HepG2 (cell line): ENCODE measurements at regions not wholly inside any gene's neighbourhood (a gene's known extent, or its start where the extent isn't known, plus 50 kb on each side); places are given as distances from the start of the nearest gene placed in this dataset.
A peak's percentile ranks its signal among the peaks of the same experiment; 100 is the strongest.

Source experiments
- ATAC-seq: fragments of 200-7000 bp; cut with Tn5 transposase; 3 replicates; pipeline ENCODE4 v1.9.1; 2020; ENCODE audit warnings: mild to moderate bottlenecking, moderate library complexity
- BruUV-seq: library from RNA; stranded (reverse); fragments of 400-500 nt; replicated peaks from 2 replicates; lab custom pipeline; 2021; lab: Mats Ljungman, UMichigan
- CTCF ChIA-PET: fragments of 300-600 bp; formaldehyde crosslinking; extraction: SDS; loops from one replicate; lab custom pipeline; 2021; ENCODE audit warnings: low total read pairs, inconsistent platforms, low intra/inter-chr PET ratio; lab: Yijun Ruan, JAX
- POLR2A ChIA-PET: fragments of 350-600 bp; sonication (Branson Sonifier 250); formaldehyde crosslinking; loops from one replicate; lab custom pipeline; 2020; ENCODE audit warnings: antibody characterized with exemption, inconsistent platforms; lab: Yijun Ruan, JAX
- DNase-seq: peaks from one replicate; pipeline ENCODE4 v3.0.0-alpha.2; 2015; ENCODE audit warnings: low spot score
- FAIRE-seq: peaks from 3 replicates; lab custom pipeline; 2011; peaks lifted over from hg19 to GRCh38; lab: Jason Lieb, UNC
- H2AFZ ChIP-seq: one replicate; pipeline ENCODE4 v1.6.1; 2011; ENCODE audit warnings: low read length, inconsistent platforms
- H3K27ac ChIP-seq: fragments of 300-600 bp; 3 replicates; pipeline ENCODE4 v1.8.0; 2011; ENCODE audit warnings: mixed run types, mild to moderate bottlenecking, mixed read lengths, low read length, inconsistent platforms; ENCODE audit not compliant: insufficient read depth; ENCODE audit errors: extremely low read length
- H3K27me3 ChIP-seq, 2 experiments: fragments of 200-600 bp in 1 of 2; 2 replicates in 1 of 2; 3 replicates in 1 of 2; pipeline versions ENCODE4 v1.6.0 to v1.8.0; 2011; ENCODE audit warnings: low read length in 2 of 2, mild to moderate bottlenecking in 2 of 2, moderate library complexity in 2 of 2, inconsistent platforms in 1 of 2; ENCODE audit not compliant: insufficient read depth in 2 of 2, control insufficient read depth in 1 of 2
- H3K36me3 ChIP-seq, 2 experiments: fragments of 200-600 bp in 1 of 2; replicated peaks in 1 of 2; 2 replicates in 1 of 2; 3 replicates in 1 of 2; pipeline versions ENCODE4 v1.5.1 to v1.8.0; 2011; ENCODE audit warnings: low read length in 2 of 2, inconsistent platforms in 1 of 2; ENCODE audit not compliant: insufficient read depth in 2 of 2, control insufficient read depth in 1 of 2
- H3K4me1 ChIP-seq: 2 replicates; pipeline ENCODE4 v1.5.1; 2012; ENCODE audit warnings: low read length, inconsistent platforms; ENCODE audit not compliant: insufficient read depth
- H3K4me2 ChIP-seq: 2 replicates; pipeline ENCODE4 v1.6.0; 2011; ENCODE audit warnings: low read depth, low read length, inconsistent platforms
- H3K4me3 ChIP-seq, 3 experiments: fragments of 200-600 bp in 1 of 3; sonication (generic), shearing (Covaris generic) in 1 of 3; replicated peaks in 1 of 3; 2 replicates each; pipeline ENCODE4 v1.5.1; 2011 to 2016; ENCODE audit warnings: low read length in 3 of 3, inconsistent platforms in 2 of 3, low read depth in 2 of 3, mild to moderate bottlenecking in 2 of 3, control low read depth in 1 of 3, mixed read lengths in 1 of 3; ENCODE audit not compliant: insufficient read depth in 1 of 3
- H3K79me2 ChIP-seq: one replicate; pipeline ENCODE4 v1.6.1; 2011; ENCODE audit warnings: low read length, inconsistent platforms; ENCODE audit not compliant: insufficient read depth
- H3K9ac ChIP-seq: 2 replicates; pipeline ENCODE4 v1.6.0; 2011; ENCODE audit warnings: mild to moderate bottlenecking, low read depth, low read length, inconsistent platforms; ENCODE audit not compliant: insufficient read depth
- H3K9me3 ChIP-seq: 2 replicates; pipeline ENCODE4 v1.5.1; 2012; ENCODE audit warnings: mild to moderate bottlenecking, low read length
- H4K20me1 ChIP-seq: 2 replicates; pipeline ENCODE4 v1.6.0; 2011; ENCODE audit warnings: inconsistent platforms, mild to moderate bottlenecking, low read length, moderate library complexity; ENCODE audit not compliant: insufficient read depth
- CEBPG ChIP-seq: IDR thresholded peaks from 2 replicates; pipeline ENCODE4 v1.6.1; 2016
- CHD2 ChIP-seq: IDR thresholded peaks from 2 replicates; pipeline ENCODE4 v1.6.1; 2011; ENCODE audit warnings: low read depth, low read length, improper control_type of control experiment
- ELF4 ChIP-seq: sonication (generic); formaldehyde crosslinking; IDR thresholded peaks from 2 replicates; pipeline ENCODE4 v1.5.0; 2020; ENCODE audit warnings: missing genetic modification reagents, mild to moderate bottlenecking, moderate library complexity, borderline replicate concordance
- FOXA3 ChIP-seq: IDR thresholded peaks from 2 replicates; pipeline ENCODE4 v1.6.1; 2016; ENCODE audit warnings: missing genetic modification reagents, missing compliant biosample characterization
- KDM1A ChIP-seq: IDR thresholded peaks from 2 replicates; pipeline ENCODE4 v1.6.1; 2016; ENCODE audit warnings: missing compliant biosample characterization
- MXD4 ChIP-seq: IDR thresholded peaks from 2 replicates; pipeline ENCODE4 v1.6.1; 2016; ENCODE audit warnings: mild to moderate bottlenecking, missing biosample characterization, missing genetic modification reagents
- MXI1 ChIP-seq: IDR thresholded peaks from 3 replicates; pipeline ENCODE4 v1.6.1; 2012; ENCODE audit warnings: low read depth, low read length, inconsistent platforms, borderline replicate concordance
- SKI ChIP-seq: fragments of 450-650 bp; IDR thresholded peaks from one replicate; pipeline ENCODE4 v1.6.1; 2018; ENCODE audit warnings: mild to moderate bottlenecking; ENCODE audit not compliant: partially characterized antibody
- SRSF9 ChIP-seq: fragments of 200-400 bp; formaldehyde crosslinking; IDR thresholded peaks from 2 replicates; pipeline ENCODE4 v1.6.1; 2018; ENCODE audit warnings: borderline replicate concordance, mild to moderate bottlenecking, low read depth, low read length; ENCODE audit not compliant: insufficient read depth, poor library complexity, severe bottlenecking
- ZBTB40 ChIP-seq, 2 experiments: fragments of 450-650 bp in 1 of 2; sonication (generic) in 1 of 2; formaldehyde crosslinking in 1 of 2; IDR thresholded peaks; 2 replicates each; pipeline versions ENCODE4 v1.6.1 to v1.8.0; 2016 to 2022; ENCODE audit warnings: antibody characterized with exemption in 1 of 2, mild to moderate bottlenecking in 1 of 2, missing genetic modification reagents in 1 of 2
- ZNF740 ChIP-seq: sonication (generic); formaldehyde crosslinking; IDR thresholded peaks from 2 replicates; pipeline ENCODE4 v1.4.0; 2020; ENCODE audit warnings: missing genetic modification reagents
- WGBS: methylation state at CpG from one replicate; pipeline ENCODE4 v1.1.6; 2017; ENCODE audit warnings: low lambda C conversion rate; 5-methylcytosine and 5-hydroxymethylcytosine counted together
- in situ Hi-C: cut with HindIII; loops from 2 replicates; pipeline ENCODE4 v1.10.0; 2017; ENCODE audit warnings: low pct_unique_long_range_greater_than_20kb; ENCODE audit not compliant: extremely low pct_ligation_motif_present
- intact Hi-C: fragments of 100-400 bp; cut with micrococcal nuclease; formaldehyde crosslinking; loops from one replicate; pipeline ENCODE4 v1.10.0; 2022; ENCODE audit not compliant: unreplicated experiment
- TF ChIP-seq, protein P1 (sequence below): sonication (generic); formaldehyde crosslinking; conservative IDR thresholded peaks from 2 replicates; pipeline ENCODE4 v1.5.0; 2020; ENCODE audit warnings: missing genetic modification reagents
- TF ChIP-seq, protein P2 (sequence below): IDR thresholded peaks from 2 replicates; pipeline ENCODE4 v1.6.1; 2016; ENCODE audit warnings: low read depth, control low read depth

GRCh38 chr6:100229512-100229911 lies 235.2 kb downstream of the SIM1 start:
- DNase-seq (no peak), ATAC-seq (no peak), FAIRE-seq (no peak)
- WGBS, result 36% methylated on average over 5 of the region's 5 CpGs
- Histone ChIP-seq H3K9ac (no peak overlapping the region), H3K79me2 (no peaks in the 10 kb centered on the region), H3K36me3 (no peaks in the 10 kb centered on the region), H4K20me1 (no peaks in the 10 kb centered on the region), H3K9me3 (no peaks in the 10 kb centered on the region), H3K4me1 (peaks cover 11% of the 10 kb centered on the region; the same call in 1 of the 2 replicates), H3K27ac (no peak overlapping the region), H3K4me3 (peak overlapping the region in 2 of 3 experiments; percentile 0 to 23; a peak in 1 of 6 replicates), H3K27me3 (no peaks in the 10 kb centered on the region), H2AFZ (no peak overlapping the region), H3K4me2 (peak overlapping the region; percentile 82)
- no TSS peak for BruUV-seq
- in situ Hi-C loops, result no loop called here
- POLR2A ChIA-PET, result interaction anchor here (0.7 kb wide), 1 partner anchor 23 kb away, joined by 3 read pairs; no protein-coding TSS in a partner anchor
- intact Hi-C loops, result no loop called here
- CTCF ChIA-PET, result no interaction called here
- TF ChIP-seq MXD4 (CRISPR knock-in tag) (no peak), SRSF9 (no peak), ZNF740 (CRISPR knock-in tag) (no peak), ZBTB40 (IDR thresholded peaks at IDR 0.05) (peak; percentile 43), ZBTB40 (CRISPR knock-in tag; IDR thresholded peaks at IDR 0.05) (no peak), CHD2 (no peak), MXI1 (no peak), ELF4 (CRISPR knock-in tag) (no peak), SKI (no peak), CEBPG (CRISPR knock-in tag) (no peak), FOXA3 (CRISPR knock-in tag) (peak; percentile 20; the same call in 1 of the 2 replicates), KDM1A (no peak)
- TF ChIP-seq, protein P1, sequence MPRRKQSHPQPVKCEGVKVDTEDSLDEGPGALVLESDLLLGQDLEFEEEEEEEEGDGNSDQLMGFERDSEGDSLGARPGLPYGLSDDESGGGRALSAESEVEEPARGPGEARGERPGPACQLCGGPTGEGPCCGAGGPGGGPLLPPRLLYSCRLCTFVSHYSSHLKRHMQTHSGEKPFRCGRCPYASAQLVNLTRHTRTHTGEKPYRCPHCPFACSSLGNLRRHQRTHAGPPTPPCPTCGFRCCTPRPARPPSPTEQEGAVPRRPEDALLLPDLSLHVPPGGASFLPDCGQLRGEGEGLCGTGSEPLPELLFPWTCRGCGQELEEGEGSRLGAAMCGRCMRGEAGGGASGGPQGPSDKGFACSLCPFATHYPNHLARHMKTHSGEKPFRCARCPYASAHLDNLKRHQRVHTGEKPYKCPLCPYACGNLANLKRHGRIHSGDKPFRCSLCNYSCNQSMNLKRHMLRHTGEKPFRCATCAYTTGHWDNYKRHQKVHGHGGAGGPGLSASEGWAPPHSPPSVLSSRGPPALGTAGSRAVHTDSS, result no peak
- TF ChIP-seq, protein P2, sequence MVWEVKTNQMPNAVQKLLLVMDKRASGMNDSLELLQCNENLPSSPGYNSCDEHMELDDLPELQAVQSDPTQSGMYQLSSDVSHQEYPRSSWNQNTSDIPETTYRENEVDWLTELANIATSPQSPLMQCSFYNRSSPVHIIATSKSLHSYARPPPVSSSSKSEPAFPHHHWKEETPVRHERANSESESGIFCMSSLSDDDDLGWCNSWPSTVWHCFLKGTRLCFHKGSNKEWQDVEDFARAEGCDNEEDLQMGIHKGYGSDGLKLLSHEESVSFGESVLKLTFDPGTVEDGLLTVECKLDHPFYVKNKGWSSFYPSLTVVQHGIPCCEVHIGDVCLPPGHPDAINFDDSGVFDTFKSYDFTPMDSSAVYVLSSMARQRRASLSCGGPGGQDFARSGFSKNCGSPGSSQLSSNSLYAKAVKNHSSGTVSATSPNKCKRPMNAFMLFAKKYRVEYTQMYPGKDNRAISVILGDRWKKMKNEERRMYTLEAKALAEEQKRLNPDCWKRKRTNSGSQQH, result no peak
